ENCODE measurements at regions not wholly inside any gene's neighbourhood (a gene's known extent, or its start where the extent isn't known, plus 50 kb on each side); places are given as distances from the start of the nearest gene placed in this dataset.

GRCh38 chr4:116110713-116111112 is 974.7 kb downstream of the TRAM1L1 start:
- TF ChIP-seq POLR2A (IDR thresholded peaks at IDR 0.05) (no peak), CTCF (IDR thresholded peaks at IDR 0.05 in 8 of 11, conservative IDR thresholded peaks at IDR 0.05 in 3 of 11) (no peak), POLR2AphosphoS5 (IDR thresholded peaks at IDR 0.05) (no peak)
